Choroid plexus epithelial cell (primary cell): ENCODE measurements at regions not wholly inside any gene's neighbourhood (a gene's known extent, or its start where the extent isn't known, plus 50 kb on each side); places are given as distances from the start of the nearest gene placed in this dataset.

Experiments
- DNase-seq: peaks from one replicate; pipeline ENCODE4 v3.0.0-alpha.2; 2010; ENCODE audit warnings: low read depth
- H3K4me3 ChIP-seq: 2 replicates; pipeline ENCODE4 v1.5.1; 2011; ENCODE audit warnings: low read depth, mild to moderate bottlenecking, control low read depth, low read length, moderate library complexity
- TF ChIP-seq, protein P1 (sequence below): conservative IDR thresholded peaks from 2 replicates; pipeline ENCODE4 v1.5.1; 2011; ENCODE audit warnings: low read depth, mild to moderate bottlenecking, control low read depth, inconsistent platforms, low read length, moderate library complexity

DNA sequence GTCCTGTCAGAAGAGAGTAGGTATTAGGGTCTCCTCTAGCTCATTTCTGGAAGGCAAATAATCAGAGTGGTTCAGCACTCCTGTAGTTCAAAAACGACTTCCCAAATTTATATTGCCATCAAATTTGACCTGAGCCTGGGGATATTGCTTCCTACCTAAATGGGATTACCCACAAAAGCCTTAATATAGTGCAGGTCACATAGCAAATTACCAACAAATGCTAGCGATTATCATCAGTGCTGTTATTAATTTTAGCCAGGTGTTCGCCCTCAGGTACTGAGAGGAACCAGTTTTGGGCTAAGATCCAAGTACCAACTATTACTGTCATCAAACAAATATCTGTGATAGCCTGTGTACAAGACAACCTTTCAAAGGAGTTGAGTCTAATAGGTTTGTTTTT lies 661.8 kb upstream of the PTBP2 start:
- no peak overlapping the region for H3K4me3 ChIP-seq
- no peak for DNase-seq
- TF ChIP-seq, protein P1, sequence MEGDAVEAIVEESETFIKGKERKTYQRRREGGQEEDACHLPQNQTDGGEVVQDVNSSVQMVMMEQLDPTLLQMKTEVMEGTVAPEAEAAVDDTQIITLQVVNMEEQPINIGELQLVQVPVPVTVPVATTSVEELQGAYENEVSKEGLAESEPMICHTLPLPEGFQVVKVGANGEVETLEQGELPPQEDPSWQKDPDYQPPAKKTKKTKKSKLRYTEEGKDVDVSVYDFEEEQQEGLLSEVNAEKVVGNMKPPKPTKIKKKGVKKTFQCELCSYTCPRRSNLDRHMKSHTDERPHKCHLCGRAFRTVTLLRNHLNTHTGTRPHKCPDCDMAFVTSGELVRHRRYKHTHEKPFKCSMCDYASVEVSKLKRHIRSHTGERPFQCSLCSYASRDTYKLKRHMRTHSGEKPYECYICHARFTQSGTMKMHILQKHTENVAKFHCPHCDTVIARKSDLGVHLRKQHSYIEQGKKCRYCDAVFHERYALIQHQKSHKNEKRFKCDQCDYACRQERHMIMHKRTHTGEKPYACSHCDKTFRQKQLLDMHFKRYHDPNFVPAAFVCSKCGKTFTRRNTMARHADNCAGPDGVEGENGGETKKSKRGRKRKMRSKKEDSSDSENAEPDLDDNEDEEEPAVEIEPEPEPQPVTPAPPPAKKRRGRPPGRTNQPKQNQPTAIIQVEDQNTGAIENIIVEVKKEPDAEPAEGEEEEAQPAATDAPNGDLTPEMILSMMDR: no peak

DNA sequence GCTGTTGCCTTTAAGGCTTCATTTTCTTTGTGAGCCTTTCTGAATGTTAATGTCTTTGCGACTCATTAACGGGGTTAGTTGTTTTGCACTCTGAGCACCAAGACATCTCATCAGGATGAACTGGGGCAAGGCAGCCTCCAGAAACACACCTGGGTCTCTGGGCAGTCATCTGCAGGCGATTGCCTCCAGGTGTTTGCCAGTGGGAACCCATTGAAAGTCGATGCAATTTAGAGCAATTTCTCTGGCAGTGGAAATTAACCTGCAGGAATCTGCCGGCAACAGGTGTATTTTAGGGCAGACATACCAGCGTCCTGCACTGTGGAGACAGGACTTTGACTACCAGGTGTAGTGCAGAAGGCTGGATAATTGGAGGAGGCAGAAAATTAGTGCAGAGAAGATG lies 661.0 kb upstream of the PTBP2 start:
- DNase-seq: no peak
- TF ChIP-seq, protein P1: no peak
- H3K4me3 ChIP-seq: no peak overlapping the region

DNA sequence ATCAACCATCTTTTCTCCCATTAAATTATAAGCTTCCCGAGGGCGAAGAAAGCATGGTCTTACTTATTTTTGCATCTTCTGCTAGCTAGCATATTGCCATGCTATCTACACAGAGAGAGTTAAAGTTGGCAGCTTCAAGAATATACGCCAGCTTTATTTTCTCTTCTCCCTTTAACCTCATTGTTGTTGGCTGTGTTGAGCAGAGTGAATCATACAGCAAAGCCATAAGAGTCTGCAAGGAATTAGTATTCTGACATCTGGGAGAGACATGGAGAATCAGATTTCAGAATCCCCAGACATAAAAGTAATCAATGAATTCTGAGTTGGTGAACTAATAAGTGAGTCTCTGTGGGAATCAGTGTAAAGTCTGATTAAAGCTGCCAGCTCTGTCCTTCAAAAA lies 649.6 kb upstream of the PTBP2 start:
- no peak overlapping the region for H3K4me3 ChIP-seq
- TF ChIP-seq, protein P1: no peak
- no peak for DNase-seq

DNA sequence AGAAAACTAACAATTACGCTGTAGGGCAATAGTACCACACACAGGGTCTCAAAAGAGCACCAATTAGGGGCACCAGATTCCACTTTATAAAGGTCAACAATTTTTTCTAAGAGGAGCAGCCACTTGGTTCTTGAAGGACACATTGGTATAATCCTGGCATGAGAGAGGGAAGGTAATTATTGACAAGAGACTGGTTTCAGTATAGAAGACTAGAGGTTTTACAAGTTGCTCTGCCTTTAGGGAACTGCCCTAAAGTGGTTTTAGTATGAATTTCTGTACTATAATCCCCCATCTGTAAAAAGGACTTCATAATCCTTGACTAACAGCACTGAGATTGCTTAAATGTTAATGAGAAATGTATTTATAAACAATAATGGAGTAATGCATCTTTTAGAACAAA lies 648.5 kb upstream of the PTBP2 start:
- no peak overlapping the region for H3K4me3 ChIP-seq
- TF ChIP-seq, protein P1: no peak
- DNase-seq: no peak

DNA sequence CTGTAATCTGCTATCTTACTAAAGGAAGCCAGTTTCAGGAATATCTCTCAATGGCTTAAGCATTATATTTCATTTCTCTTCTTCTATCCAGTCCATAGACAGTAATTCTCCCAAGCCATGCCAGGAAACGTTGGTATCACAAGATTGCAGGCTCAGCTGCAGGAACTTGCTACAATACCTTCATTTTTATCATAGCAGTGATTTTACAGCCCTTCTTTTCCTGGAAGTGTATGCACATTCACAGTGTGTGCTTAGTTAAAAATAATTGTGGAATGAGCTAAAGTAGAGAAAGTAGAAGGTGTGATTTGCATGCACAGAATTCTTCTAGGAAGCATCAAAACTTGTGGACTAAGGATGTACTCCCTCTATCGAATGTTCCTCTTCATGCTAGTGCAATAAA lies 647.2 kb upstream of the PTBP2 start:
- DNase-seq: no peak

DNA sequence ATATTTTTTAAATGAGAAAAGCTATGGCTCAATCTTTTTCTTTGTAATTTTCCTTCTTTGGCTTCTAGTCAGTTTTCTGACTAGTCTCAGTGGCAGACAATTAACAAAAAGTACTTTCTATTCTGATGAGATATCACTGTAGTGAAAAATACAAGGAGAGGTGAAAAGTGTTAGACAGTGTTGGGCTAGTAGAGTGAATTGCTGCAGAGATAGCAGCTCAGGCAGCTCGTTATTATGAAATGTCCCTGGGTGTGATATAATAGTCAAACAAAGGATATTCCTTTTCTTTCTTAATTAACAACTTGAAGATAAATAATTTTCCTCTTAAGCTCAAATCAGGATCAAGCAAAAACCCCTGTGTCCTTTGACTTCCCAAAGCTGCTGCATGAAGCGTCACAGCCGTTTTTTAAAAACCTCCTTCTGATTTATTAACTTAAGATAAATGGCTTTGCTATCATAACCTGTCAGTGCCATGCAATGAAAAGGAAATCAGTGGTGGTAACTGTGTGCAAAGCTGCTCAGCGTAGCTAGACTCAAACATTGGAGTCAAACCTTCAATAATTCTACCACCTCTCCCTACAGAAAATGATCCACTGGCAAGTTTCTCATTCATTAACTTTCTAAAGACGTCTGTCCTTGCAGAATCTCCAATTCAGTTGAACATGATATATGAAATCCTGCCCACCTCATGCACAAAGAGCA lies 646.6 kb upstream of the PTBP2 start:
- TF ChIP-seq, protein P1: no peak
- H3K4me3 ChIP-seq: no peak overlapping the region
- no peak for DNase-seq

More for the DNA sequence above, 647.2 kb upstream of the PTBP2 start:
- TF ChIP-seq, protein P1: no peak
- H3K4me3 ChIP-seq: no peak overlapping the region
